ENCODE measurements at regions not wholly inside any gene's neighbourhood (a gene's known extent, or its start where the extent isn't known, plus 50 kb on each side); places are given as distances from the start of the nearest gene placed in this dataset.

- TF ChIP-seq, protein P1, sequence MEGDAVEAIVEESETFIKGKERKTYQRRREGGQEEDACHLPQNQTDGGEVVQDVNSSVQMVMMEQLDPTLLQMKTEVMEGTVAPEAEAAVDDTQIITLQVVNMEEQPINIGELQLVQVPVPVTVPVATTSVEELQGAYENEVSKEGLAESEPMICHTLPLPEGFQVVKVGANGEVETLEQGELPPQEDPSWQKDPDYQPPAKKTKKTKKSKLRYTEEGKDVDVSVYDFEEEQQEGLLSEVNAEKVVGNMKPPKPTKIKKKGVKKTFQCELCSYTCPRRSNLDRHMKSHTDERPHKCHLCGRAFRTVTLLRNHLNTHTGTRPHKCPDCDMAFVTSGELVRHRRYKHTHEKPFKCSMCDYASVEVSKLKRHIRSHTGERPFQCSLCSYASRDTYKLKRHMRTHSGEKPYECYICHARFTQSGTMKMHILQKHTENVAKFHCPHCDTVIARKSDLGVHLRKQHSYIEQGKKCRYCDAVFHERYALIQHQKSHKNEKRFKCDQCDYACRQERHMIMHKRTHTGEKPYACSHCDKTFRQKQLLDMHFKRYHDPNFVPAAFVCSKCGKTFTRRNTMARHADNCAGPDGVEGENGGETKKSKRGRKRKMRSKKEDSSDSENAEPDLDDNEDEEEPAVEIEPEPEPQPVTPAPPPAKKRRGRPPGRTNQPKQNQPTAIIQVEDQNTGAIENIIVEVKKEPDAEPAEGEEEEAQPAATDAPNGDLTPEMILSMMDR (conservative IDR thresholded peaks at IDR 0.05; ENCODE audit: low read length) = no peak
- no peak for TF ChIP-seq EZH2phosphoT487 (IDR thresholded peaks at IDR 0.05; ENCODE audit: borderline replicate concordance, low read depth, low read length)
These were observed 77.3 kb downstream of the DACT2 start for GRCh38 chr6:168242111-168242939.
